Neuronal stem cell (in vitro differentiated cells): ENCODE measurements at regions not wholly inside any gene's neighbourhood (a gene's known extent, or its start where the extent isn't known, plus 50 kb on each side); places are given as distances from the start of the nearest gene placed in this dataset.

Source experiments
- DNase-seq: peaks from one replicate; pipeline ENCODE4 v3.0.0-alpha.2; 2013; ENCODE audit warnings: low spot score
- H2AFZ ChIP-seq: one replicate; pipeline ENCODE4 v1.6.1; 2013; ENCODE audit warnings: mild to moderate bottlenecking, low read length, inconsistent platforms
- H2AK5ac ChIP-seq: 2 replicates; pipeline ENCODE4 v1.6.1; 2013; ENCODE audit warnings: low read depth, mild to moderate bottlenecking, inconsistent platforms, low read length, moderate library complexity, mixed read lengths
- H2BK120ac ChIP-seq: 2 replicates; pipeline ENCODE4 v1.6.1; 2013; ENCODE audit warnings: low read depth, mild to moderate bottlenecking, inconsistent platforms, low read length, moderate library complexity, mixed read lengths
- H2BK12ac ChIP-seq: one replicate; pipeline ENCODE4 v1.6.1; 2013; ENCODE audit warnings: low read length, inconsistent platforms
- H2BK15ac ChIP-seq: 2 replicates; pipeline ENCODE4 v1.6.1; 2013; ENCODE audit warnings: mild to moderate bottlenecking, low read length, inconsistent platforms, mixed read lengths
- H2BK5ac ChIP-seq: one replicate; pipeline ENCODE4 v1.6.1; 2013; ENCODE audit warnings: inconsistent platforms, mild to moderate bottlenecking, low read length, moderate library complexity
- H3K14ac ChIP-seq: one replicate; pipeline ENCODE4 v1.6.1; 2013; ENCODE audit warnings: low read length, inconsistent platforms
- H3K18ac ChIP-seq: 2 replicates; pipeline ENCODE4 v1.6.1; 2013; ENCODE audit warnings: low read length, inconsistent platforms
- H3K23ac ChIP-seq: 2 replicates; pipeline ENCODE4 v1.6.1; 2013; ENCODE audit warnings: low read depth, mild to moderate bottlenecking, mixed read lengths, low read length, inconsistent platforms; ENCODE audit not compliant: poor library complexity
- H3K27ac ChIP-seq: replicated peaks from 3 replicates; pipeline ENCODE4 v1.5.1; 2013; ENCODE audit warnings: low read length, inconsistent platforms
- H3K27me3 ChIP-seq, 3 experiments: 2 replicates each; pipeline ENCODE4 v1.6.1; 2013; ENCODE audit warnings: low read length in 3 of 3, mild to moderate bottlenecking in 2 of 3, inconsistent platforms in 1 of 3, low read depth in 1 of 3, mixed read lengths in 1 of 3, moderate library complexity in 1 of 3; ENCODE audit not compliant: control insufficient read depth in 3 of 3, insufficient read depth in 3 of 3
- H3K36me3 ChIP-seq, 2 donors: replicated peaks in 1 of 2; 2 replicates each; pipeline ENCODE4 v1.6.1; 2013; ENCODE audit warnings: low read length in 2 of 2; ENCODE audit not compliant: control insufficient read depth in 2 of 2, insufficient read depth in 2 of 2
- H3K4ac ChIP-seq: 2 replicates; pipeline ENCODE4 v1.6.1; 2013; ENCODE audit warnings: inconsistent platforms, mild to moderate bottlenecking, low read length, moderate library complexity
- H3K4me1 ChIP-seq, 2 donors: 1 replicate in 1 of 2; 2 replicates in 1 of 2; pipeline ENCODE4 v1.6.1; 2013; ENCODE audit warnings: low read length in 2 of 2, low read depth in 1 of 2; ENCODE audit not compliant: control insufficient read depth in 2 of 2, insufficient read depth in 1 of 2
- H3K4me2 ChIP-seq: one replicate; pipeline ENCODE4 v1.6.1; 2013; ENCODE audit warnings: mild to moderate bottlenecking, low read length, inconsistent platforms; ENCODE audit not compliant: insufficient read depth, poor library complexity, severe bottlenecking
- H3K4me3 ChIP-seq, 2 donors: 2 replicates each; pipeline ENCODE4 v1.5.1; 2013; ENCODE audit warnings: low read length in 2 of 2, mild to moderate bottlenecking in 2 of 2, inconsistent platforms in 1 of 2, moderate library complexity in 1 of 2
- H3K79me1 ChIP-seq: one replicate; pipeline ENCODE4 v1.6.1; 2013; ENCODE audit warnings: low read depth, mild to moderate bottlenecking, inconsistent platforms, low read length, moderate library complexity
- H3K9ac ChIP-seq: one replicate; pipeline ENCODE4 v1.6.1; 2013; ENCODE audit warnings: mild to moderate bottlenecking, low read depth, low read length, inconsistent platforms; ENCODE audit not compliant: poor library complexity
- H3K9me3 ChIP-seq, 2 donors: replicated peaks in 1 of 2; 2 replicates each; pipeline versions ENCODE3 to v1.6.1; 2013; ENCODE audit warnings: low read length in 2 of 2, mild to moderate bottlenecking in 2 of 2, inconsistent platforms in 1 of 2, low read depth in 1 of 2, mixed read lengths in 1 of 2, moderate library complexity in 1 of 2; ENCODE audit not compliant: control insufficient read depth in 2 of 2, insufficient read depth in 1 of 2
- H4K8ac ChIP-seq: one replicate; pipeline ENCODE4 v1.6.1; 2013; ENCODE audit warnings: low read depth, mild to moderate bottlenecking, inconsistent platforms, low read length, moderate library complexity
- H4K91ac ChIP-seq: one replicate; pipeline ENCODE4 v1.6.1; 2013; ENCODE audit warnings: low read length, low read depth, mild to moderate bottlenecking, inconsistent platforms; ENCODE audit not compliant: poor library complexity
- WGBS, 2 donors: extraction: QIAGEN DNeasy Blood & Tissue Kit; methylation state at CpG; one replicate each; pipeline ENCODE4 v1.1.7; 2013; ENCODE audit warnings: missing lambda C conversion rate in 2 of 2, mixed read lengths in 1 of 2; ENCODE audit not compliant: insufficient read length in 2 of 2, insufficient replicate concordance in 1 of 2; ENCODE audit errors: extremely low coverage in 2 of 2; 5-methylcytosine and 5-hydroxymethylcytosine counted together

DNA sequence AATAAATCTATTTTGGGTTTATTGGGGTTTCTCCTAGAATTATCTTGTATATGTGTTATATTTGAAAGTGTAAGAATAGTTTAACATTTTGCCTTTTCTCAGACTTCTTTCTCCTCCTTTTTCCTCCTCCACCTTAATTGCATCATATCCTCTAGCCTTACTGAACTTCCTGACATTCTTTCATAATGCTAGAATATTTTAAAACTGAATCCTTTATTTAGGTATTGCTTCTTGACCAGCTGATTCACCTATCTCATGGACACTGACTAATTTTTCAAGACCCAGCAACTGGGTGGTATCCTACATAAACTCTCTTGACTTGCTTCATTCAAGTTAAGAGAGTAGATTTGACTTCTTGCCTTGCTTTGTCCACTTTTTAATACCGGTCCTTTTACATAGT is 1508.9 kb downstream of the STIM2 start:
- no peaks in the 10 kb centered on the region for H3K79me1 ChIP-seq
- H3K14ac ChIP-seq: no peak overlapping the region
- peaks cover 1 to 2% of the 10 kb centered on the region in 2 donors for H3K4me1 ChIP-seq
- no peak overlapping the region for H3K4ac ChIP-seq
- no peak overlapping the region for H3K27ac ChIP-seq
- no peak overlapping the region for H2BK15ac ChIP-seq
- no peak overlapping the region for H2BK5ac ChIP-seq
- no peak overlapping the region for H2BK12ac ChIP-seq
- no peaks in the 10 kb centered on the region for H3K9me3 ChIP-seq
- no peak for DNase-seq
- no CpG with 5 or more reads among the region's 1 CpG for WGBS, 2 donors
- H3K4me2 ChIP-seq: no peak overlapping the region
- no peak overlapping the region for H4K91ac ChIP-seq
- H3K18ac ChIP-seq: no peak overlapping the region
- H4K8ac ChIP-seq: no peak overlapping the region
- no peaks in the 10 kb centered on the region for H3K27me3 ChIP-seq
- H2AK5ac ChIP-seq: no peak overlapping the region
- no peak overlapping the region for H2BK120ac ChIP-seq
- H3K36me3 ChIP-seq: no peaks in the 10 kb centered on the region
- H3K4me3 ChIP-seq: no peak overlapping the region
- no peak overlapping the region for H3K23ac ChIP-seq
- no peak overlapping the region for H2AFZ ChIP-seq
- H3K9ac ChIP-seq: no peak overlapping the region

- Histone ChIP-seq H3K36me3 (no peaks in the 10 kb centered on the region), H3K4me1 (no peaks in the 10 kb centered on the region), H3K4me2 (no peak overlapping the region), H2BK5ac (no peak overlapping the region), H3K9me3 (no peaks in the 10 kb centered on the region), H2BK15ac (no peak overlapping the region), H3K9ac (no peak overlapping the region), H2AFZ (no peak overlapping the region), H4K91ac (no peak overlapping the region), H3K14ac (no peak overlapping the region), H3K4ac (no peak overlapping the region), H3K27ac (no peak overlapping the region), H4K8ac (no peak overlapping the region), H3K79me1 (no peaks in the 10 kb centered on the region), H3K23ac (no peak overlapping the region), H3K4me3 (no peak overlapping the region), H2AK5ac (no peak overlapping the region), H2BK12ac (no peak overlapping the region), H3K27me3 (no peaks in the 10 kb centered on the region), H2BK120ac (no peak overlapping the region), H3K18ac (no peak overlapping the region)
- DNase-seq: no peak
Observed at GRCh38 chr4:28373191-28373590, 1512.5 kb downstream of the STIM2 start.

DNA sequence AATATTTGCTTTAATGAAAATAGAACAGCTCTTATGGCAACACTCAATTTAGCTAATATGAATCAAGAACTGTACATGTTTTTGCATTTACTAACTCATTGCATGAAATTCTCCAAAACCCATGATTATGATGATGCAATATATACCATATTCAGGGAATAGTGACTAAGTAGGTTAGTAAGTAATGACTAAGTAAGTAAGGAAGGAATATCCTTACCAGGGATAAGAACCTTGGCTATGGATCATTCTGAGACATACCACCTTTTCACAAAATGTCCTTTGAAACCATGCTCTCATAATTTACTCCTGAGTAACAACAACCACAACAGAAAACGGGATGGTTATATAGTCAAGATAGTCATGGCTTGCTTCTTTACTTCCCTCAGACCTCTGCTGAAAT is 1513.0 kb downstream of the STIM2 start:
- no peak overlapping the region for H2BK120ac ChIP-seq
- H3K79me1 ChIP-seq: no peaks in the 10 kb centered on the region
- DNase-seq: no peak
- no peak overlapping the region for H2AFZ ChIP-seq
- no peak overlapping the region for H2BK5ac ChIP-seq
- H4K8ac ChIP-seq: no peak overlapping the region
- H2BK12ac ChIP-seq: no peak overlapping the region
- no peaks in the 10 kb centered on the region for H3K36me3 ChIP-seq
- H2BK15ac ChIP-seq: no peak overlapping the region
- no peak overlapping the region for H3K14ac ChIP-seq
- H3K27ac ChIP-seq: no peak overlapping the region
- WGBS, 2 donors: no CpG with 5 or more reads among the region's 1 CpG
- H3K4me2 ChIP-seq: no peak overlapping the region
- H3K4me3 ChIP-seq: no peak overlapping the region
- H2AK5ac ChIP-seq: no peak overlapping the region
- no peaks in the 10 kb centered on the region for H3K27me3 ChIP-seq
- no peak overlapping the region for H3K23ac ChIP-seq
- H3K4me1 ChIP-seq: no peaks in the 10 kb centered on the region
- no peaks in the 10 kb centered on the region for H3K9me3 ChIP-seq
- no peak overlapping the region for H3K4ac ChIP-seq
- H4K91ac ChIP-seq: no peak overlapping the region
- no peak overlapping the region for H3K9ac ChIP-seq
- no peak overlapping the region for H3K18ac ChIP-seq

- no peak for DNase-seq
- Histone ChIP-seq H2AK5ac (no peak overlapping the region), H3K14ac (no peak overlapping the region), H3K27ac (no peak overlapping the region), H2BK12ac (no peak overlapping the region), H3K4ac (no peak overlapping the region), H4K8ac (no peak overlapping the region), H3K4me2 (no peak overlapping the region), H3K4me1 (no peaks in the 10 kb centered on the region), H2AFZ (no peak overlapping the region), H3K4me3 (no peak overlapping the region), H3K27me3 (no peaks in the 10 kb centered on the region), H3K36me3 (no peaks in the 10 kb centered on the region), H4K91ac (no peak overlapping the region), H2BK5ac (no peak overlapping the region), H3K9me3 (peaks cover 0 to 6% of the 10 kb centered on the region in 2 donors), H3K23ac (no peak overlapping the region), H3K79me1 (no peaks in the 10 kb centered on the region), H2BK15ac (no peak overlapping the region), H3K18ac (no peak overlapping the region), H3K9ac (no peak overlapping the region), H2BK120ac (no peak overlapping the region)
- WGBS, 2 donors: no CpG with 5 or more reads among the region's 6 CpGs
Observed at GRCh38 chr4:28378109-28378830, 1517.6 kb downstream of the STIM2 start.
